ENCODE measurements at regions not wholly inside any gene's neighbourhood (a gene's known extent, or its start where the extent isn't known, plus 50 kb on each side); places are given as distances from the start of the nearest gene placed in this dataset.
A peak's percentile ranks its signal among the peaks of the same experiment; 100 is the strongest.
"Not testable (repeated sequence)": the region's sequence is repeated elsewhere in the genome, so short reads cannot be mapped to it uniquely, and the experiment has no call there.

DNA sequence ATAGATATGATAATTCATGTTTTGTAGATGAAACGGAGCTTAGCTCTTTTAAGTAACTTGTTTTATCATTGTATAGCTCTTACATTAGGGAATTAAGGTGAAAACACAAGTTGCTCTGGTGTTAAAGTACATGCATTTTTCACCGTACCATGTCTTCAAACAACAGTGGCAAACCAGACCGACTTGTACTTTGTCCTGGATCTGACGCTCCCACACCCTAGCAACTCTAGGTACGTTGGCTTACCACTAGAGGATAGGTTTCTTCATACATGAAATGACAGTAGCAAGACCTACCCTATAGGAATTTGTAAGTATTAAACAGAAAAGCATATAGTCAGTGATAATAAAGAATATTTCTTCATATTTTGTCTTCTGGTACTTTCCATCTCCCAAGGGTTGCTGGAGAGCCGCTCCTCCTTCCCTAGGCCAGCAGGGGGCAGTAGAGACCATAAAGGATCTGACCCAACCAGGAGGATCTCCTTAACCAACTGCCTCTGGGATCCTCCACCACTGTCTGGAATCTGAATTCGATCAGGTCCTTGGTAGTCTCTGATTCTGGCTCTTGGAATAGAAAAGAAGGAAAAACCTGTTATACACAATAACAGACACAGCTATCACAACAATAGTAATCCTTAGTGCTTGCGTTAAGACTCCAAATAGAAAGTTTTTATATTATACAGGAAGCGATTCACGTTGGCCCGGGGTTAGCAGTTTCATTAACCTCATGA, 136.7 kb downstream of the CAVIN4 start:
- DNase-seq: peak; percentile 81

DNA sequence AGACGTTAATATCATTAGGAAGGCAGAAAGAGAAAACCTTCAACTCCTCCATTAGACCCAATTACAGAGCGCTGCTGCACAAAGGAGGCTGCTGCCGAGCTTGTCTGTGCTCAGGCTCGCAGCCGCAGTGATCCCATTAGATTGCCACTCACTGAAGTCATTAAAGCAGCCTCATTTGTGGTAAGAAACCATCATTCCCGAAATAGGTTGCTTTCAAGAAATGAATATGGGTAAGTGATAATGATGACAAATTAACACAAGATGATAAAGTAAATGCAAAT, 137.2 kb downstream of the CAVIN4 start:
- no peak for DNase-seq

DNA sequence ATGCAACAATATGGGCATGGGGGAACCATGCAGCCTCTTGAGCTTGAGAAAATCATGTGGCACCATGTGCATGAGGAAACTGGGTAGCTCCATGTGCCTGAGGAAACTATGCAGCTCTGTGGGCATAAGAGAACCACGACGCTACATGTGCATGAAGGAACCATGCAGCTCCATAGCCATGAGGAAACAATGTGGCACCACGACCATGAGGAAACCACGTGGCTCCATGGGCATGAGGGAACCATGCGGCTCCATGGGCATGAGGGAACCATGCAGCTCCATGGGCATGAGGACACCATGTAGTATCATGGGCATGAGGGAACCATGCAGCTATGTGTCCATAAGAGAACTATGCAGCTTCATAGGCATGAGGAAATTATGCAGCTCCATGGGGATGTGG, 140.8 kb downstream of the CAVIN4 start:
- no peak for DNase-seq

DNA sequence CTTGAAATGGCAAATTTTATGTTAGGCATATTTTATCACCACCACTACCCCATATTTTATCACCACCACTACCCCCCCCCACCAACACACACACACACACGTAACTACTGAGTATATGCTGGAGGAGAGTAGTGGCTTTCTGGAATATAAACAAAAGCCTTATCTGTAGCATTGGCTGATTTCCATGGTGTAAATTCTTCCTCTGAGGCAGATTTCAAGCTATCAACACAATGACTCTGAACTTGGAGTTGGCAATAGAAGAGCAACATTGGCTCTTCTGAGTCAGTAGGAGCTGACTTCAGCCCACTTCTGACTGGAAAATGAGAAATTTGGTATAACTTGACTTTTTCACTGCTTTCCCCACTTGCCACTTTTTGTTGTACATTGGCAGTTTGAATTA, 143.0 kb downstream of the CAVIN4 start:
- no peak for DNase-seq

DNA sequence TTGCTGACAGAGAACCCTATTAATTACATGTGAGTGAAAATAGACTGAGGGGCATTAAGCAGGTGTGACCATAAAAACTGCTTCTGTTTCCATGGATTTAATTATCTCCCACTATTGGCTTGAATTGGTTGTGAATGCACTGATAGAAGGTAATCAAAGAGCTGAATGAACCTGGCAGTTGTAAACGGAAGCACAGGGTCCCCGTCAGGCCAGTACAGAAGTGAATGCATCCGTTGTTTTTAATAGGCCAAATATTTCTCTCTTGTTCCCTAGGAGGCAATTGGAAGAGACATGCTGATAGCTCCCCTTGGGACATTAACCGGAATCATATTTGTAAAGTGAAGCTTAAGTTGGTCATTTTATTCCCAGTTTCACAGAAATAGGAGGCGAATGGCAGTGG, 147.0 kb downstream of the CAVIN4 start:
- no peak for DNase-seq

DNA sequence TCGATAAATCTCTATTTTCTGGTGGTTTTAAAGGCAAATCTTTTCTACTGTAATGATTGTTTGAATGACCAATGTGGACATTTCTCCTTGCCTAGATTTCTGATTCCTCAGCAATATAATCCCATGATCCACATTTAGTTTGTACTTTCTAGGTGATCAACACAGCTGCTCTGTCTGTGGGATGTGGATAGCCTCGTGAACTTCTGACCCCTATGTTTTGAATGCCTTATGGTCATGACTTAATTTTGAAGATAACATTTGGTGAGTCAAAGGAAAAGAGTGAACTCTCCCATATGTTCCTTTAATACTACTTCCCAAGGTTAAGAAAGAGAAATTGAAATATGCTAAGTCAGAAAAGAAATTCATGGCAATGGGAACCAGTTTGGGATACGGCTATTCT, 147.5 kb downstream of the CAVIN4 start:
- DNase-seq: no peak

DNA sequence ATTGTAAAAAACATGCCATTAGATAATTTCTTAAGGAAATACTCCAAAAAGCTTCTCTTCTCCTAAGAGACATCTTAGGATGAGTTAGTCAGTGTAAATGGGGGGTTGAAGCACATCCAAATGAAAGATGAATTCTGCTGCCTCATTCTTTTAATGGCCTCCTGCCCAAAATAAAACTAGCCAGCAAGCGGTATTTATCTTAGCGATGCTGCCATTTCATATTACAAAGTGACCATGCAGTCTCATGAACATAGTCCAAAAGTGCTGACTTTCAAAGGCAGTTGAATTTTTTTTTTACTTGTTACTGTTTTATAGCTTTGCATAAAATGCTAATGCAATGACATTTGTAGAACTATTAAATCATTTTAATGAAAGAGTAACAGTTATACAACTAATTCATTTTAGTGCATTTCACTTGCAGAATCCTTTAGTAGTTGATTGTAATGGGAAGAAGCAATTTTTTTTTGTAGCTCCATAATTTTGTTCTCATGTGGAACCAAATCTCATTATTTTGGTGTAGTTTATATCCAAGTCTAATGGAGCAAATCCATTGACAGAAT, 151.5 kb downstream of the CAVIN4 start:
- DNase-seq: no peak

DNA sequence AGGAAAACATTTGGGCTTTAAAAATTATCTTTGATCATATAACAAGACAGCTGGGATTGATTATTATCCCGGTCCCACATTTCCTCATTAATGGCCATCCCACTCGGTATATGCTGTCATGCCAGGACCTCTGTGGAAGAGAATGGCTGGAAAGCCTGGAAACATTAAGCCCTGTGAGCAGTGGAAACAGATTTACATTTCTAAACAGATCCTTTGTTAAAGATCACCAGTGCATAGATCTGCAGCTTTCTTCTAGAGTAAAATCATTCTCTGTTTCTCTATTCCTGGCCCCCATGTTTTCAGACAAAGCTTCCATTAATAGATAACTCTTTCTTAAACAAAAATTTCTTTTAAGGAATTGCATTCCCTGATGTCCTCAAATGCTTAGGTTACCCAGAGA, 152.2 kb downstream of the CAVIN4 start:
- no peak for DNase-seq

DNA sequence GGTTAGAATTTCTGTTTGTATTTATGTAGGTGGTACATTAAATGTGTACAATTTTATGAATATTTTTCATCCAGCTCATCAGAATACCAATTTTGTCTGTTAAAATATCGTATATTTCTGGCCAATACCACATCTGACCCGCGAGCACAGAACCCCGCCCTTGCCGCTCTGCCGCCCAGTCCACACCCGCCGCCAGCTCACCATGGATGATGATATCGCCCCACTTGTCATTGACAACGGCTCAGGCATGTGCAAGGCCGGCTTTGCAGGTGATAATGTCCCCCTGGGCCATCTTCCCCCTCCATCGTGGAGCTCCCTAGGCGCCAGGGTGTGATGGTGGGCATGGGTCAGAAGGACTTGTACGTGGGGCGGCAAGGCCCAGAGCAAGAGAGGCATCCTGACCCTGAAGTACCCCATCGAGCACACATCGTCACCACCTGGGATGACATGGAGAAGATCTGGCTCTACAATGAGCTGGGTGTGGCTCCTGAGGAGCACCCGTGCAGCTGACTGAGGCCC, 153.2 kb downstream of the CAVIN4 start:
- DNase-seq: no peak

DNA sequence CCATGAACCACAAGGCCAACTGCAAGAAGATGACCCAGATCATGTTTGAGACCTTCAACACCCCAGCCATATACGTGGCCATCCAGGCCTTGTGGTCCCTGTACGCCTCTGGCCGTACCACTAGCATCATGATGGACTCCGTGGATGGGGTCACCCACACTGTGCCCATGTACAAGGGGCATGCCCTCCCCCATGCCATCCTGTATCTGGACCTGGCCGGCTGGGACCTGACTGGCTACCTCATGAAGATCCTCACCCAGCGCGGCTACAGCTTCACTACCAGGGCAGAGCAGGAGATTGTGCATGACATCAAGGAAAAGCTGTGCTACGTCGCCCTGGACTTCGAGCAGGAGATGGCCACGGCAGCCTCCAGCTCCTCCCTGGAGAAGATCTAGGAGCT, 153.7 kb downstream of the CAVIN4 start:
- no peak for DNase-seq

DNA sequence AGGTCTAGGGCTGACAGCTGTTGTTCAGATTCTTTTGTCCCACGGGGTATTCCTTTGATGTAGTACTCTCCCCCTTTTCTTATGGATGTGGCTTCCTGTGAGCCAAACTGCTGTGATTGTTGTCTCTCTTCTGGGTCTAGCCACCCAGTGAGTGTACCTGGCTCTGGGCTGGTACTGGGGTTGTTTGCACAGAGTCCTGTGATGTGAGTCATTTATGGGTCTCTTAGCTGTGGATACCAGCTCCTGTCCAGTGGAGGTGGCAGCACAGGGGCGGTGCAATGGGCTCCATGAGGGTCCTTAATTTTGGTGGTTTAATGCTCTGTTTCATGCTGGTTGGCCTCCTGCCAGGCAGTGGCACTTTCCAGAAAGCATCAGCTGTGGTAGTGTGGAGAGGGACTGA, 161.3 kb downstream of the CAVIN4 start:
- DNase-seq: no peak

DNA sequence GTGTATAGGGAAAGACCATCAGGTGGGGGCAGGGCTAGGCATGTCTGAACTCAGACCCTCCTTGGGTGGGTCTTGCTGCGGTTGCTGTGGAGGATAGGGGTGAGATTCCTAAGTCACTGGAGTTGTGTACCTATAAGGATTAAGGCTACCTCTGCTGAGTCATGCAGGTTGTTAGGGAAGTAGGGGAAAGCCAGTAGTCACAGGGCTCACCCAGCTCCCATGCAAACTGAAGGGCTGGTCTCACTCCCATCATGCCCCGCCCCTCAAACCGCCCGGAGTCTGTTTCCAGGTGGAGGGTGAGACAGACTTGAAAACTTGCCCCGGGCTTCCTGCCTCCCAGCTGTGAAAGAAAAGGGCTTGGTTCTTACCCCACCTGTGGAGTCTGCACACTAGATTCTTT, 161.8 kb downstream of the CAVIN4 start:
- no peak for DNase-seq

DNA sequence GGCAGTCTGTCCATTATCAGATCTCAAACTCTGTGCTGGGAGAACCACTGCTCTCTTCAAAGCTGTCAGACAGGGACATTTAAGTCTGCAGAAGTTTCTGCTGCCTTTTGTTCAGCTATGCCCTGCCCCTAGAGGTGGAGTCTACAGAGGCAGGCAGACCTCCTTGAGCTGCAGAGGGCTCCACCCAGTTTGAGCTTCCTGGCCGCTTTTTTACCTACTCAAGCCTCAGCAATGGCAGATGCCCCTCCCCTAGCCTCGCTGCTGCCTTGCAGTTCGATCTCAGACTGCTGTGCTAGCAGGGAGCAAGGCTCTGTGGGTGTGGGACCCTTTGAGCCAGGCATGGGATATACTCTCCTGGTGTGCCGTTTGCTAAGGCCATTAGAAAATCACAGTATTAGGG, 171.1 kb downstream of the CAVIN4 start:
- not testable (repeated sequence) for DNase-seq

DNA sequence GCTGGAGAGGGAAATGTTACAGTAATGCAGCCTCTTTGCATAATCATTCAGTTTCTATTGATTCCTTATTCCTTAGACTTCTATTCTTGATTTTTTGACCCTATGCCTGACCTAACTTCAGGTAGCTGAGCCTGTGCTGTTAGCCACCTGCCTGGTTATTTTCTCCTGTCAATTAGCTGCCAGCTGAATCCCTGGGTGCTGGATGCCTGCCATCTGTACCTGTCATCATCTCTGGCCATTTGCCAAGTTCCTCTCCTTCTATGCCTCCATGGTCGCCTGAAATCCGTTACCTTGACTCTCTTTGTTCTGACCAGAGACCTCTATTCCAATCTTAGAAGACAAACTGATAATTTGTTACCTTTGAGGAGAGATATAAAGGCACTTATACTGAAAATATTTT, 178.3 kb downstream of the CAVIN4 start:
- no peak for DNase-seq

DNA sequence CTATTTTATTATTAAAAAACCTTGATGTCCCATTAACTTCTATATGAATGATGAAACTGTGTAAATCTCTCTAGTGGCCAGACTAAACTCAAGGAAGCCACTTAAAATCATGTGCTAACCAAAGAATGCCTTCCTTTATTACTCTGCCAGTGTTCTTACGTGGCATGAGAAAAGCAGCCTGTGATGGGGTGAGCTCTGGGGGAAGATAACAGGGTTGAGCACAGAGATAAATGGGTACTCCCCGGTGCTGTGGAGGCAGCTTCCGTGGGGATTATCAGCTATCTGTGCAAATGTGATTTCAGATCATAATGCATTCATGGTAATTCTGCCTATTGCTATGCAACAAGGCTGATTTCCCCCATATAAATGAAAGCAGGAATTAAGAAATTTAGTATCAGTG, 181.3 kb downstream of the CAVIN4 start:
- DNase-seq: no peak

DNA sequence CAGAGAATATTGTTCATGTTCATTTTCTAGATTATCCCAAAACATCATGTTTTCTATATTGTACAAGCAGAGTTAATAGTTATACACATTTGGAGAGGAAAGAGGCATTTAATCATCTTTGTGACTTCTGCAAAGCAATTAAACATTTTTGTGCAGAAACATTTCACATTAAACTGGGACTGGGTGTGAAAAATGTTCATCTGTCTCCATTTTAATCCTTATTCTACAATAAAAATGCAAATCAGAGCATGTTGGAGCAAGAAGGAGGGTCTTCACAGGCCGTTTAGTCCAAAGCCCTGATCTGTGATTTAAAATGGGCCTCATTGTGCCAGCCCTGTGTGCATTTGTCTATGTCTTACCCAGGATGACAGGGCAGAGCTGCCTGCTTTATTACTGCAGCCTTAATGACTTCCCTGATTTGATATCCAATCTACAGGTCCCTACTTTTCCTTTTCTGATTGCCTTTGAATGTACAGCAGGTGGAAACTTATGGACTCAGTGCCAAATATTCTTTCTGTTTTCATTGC, 183.5 kb downstream of the CAVIN4 start:
- DNase-seq: no peak

DNA sequence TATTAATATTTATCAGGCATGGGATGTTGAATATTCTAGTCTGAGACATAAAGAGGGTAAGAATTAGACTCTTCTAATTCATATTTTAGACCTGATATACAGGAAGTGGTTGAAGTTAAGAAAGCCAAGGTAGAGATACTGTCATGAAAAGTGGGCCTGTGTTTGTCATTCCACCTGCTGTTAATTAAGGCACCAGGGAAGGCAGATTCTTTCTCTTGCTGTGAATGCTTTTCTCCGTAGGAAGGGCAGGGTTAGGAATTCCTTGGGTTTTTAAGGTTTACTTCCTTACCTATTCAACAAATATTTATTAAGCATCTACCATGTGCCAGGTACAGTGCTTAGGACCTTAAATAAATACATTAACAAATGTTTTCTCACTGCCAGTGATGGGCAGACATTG, 196.4 kb downstream of the CAVIN4 start:
- DNase-seq: no peak

DNA sequence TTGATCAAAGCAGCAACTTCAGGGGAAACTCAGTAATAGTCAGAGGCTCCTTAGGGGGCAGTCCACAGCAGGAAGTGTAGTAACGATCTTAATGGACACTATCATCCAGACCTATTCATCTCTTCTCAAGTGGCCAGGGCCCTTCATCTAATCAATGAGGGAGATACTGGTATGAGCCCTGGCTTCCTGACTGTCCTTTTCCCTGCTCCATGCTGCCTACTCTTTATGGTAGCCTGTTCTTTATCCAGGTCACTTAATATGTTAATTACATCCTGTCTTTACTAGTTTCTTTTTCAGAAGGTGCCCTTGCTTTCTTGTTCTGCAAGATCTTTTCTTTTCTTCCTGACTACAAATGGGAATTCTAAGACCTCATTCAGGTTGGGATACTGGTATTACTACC, 197.1 kb downstream of the CAVIN4 start:
- DNase-seq: no peak

DNA sequence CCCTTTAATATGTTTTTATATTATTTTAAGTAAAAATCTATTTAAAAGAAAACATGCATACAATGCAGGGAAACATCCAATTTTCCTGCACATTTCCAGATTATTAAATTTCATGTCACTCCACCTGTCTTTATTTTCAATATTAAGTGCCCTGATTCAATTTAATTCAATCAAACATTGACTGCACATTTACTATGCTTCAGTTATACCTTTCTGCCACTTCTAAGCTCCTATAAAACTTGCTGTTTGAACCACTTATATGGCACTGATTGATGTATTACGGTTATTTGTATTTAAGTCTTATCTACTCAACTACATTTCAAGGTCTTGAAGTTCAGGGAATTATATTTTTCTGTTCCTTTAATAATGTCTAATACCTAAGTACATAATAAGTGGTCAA, 198.0 kb downstream of the CAVIN4 start:
- no peak for DNase-seq

DNA sequence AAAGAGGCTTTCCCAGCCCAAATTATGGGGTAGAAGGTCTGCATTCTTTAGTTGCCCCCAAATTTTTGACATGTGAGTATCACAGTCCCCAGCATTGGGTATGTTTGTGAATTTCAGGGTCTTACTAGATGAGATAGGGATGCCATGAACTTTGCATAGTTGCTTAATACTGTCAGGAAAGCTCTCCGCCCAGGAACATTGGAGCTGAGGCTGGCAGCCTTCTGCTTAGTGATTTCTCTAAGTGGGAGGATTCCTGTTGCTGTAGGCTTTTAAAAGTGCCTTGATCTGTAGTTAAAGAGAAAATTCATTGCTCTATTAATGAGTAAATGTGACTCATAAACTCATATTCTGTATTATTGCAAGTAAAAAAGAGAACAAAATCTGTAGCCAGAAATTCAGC, 206.9 kb downstream of the CAVIN4 start:
- DNase-seq: no peak

DNA sequence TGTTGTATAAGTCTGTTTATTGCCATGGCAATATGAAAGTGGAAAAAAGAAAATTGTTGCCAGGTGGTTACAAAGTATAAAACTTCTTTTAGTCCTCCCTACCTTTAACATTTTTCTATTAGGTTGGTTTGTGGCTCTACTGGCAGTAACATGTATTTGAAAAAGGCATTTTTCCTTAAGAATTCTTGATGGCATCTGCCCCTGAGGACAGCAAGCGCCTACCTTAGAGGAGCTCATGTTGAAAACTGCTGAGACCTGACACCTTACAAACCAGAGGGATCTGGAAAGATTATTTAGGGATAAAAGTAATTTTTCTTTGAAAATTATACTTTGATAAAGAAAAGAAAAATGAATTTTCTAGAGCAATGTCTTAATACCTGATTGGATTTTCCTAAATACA, 208.1 kb downstream of the CAVIN4 start:
- DNase-seq: no peak

DNA sequence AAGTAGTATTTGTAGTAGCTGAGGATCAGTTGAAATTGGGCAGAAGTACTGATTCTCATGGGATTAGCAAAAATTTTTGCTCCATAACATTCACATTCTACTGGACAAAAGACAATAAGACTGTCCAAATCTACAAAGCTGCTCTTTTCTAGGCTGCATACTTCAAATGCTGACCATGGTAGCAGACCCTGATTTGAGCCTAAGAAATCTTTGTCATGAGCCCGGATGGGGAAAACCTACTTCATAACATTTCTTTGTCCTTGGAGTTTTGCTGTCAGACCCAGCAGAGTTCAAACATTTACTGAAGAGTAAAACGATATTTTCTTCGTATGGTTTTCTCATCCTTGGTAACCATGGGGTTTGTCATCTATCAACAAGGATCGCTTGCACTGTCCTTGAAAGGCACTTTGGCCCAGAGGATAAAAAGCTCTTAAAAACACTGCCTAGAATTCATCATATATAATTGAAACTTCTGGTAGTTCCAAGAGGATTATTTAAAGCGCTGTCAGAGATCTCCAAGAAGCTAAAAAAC, 216.9 kb downstream of the CAVIN4 start:
- no peak for DNase-seq

DNA sequence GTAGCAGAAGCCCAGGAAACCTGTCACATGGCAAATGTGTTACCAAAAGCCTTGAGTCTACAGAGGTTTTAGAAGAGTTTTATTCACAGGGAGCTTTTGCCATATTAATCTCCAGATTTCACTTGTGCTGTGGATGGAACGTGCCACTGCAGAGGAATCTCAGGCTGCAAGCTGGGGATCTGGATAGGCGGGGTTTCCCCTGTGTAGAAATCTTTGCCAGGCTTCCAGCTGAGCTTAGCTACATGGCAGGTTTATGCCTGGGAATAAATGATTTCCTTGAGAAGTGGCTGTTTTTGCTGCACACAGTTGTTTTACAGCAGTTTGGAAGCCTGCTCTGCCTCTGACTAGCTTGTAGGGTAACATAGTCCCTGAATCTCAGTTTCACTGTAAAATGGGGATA, 224.6 kb upstream of the PLPPR1 start:
- no peak for DNase-seq

DNA sequence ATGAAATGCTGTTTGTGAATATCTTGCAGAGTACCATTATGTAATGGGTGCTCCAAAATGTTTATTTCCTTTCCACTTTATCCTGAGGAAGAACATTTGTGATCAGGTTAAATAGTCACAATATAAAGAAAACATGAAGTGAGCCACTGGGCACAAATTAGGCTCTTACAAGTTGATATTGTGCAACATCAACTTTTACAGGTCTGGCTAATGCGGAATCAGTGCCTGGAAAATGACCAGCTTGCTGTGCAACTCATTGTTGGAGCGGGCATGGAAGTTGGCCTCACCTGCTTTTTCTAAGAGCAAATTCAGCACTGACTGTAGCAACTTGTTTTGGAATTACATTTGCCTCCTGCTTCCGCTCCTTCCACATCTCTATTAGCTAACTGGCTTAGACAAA, 216.9 kb upstream of the PLPPR1 start:
- DNase-seq: no peak

DNA sequence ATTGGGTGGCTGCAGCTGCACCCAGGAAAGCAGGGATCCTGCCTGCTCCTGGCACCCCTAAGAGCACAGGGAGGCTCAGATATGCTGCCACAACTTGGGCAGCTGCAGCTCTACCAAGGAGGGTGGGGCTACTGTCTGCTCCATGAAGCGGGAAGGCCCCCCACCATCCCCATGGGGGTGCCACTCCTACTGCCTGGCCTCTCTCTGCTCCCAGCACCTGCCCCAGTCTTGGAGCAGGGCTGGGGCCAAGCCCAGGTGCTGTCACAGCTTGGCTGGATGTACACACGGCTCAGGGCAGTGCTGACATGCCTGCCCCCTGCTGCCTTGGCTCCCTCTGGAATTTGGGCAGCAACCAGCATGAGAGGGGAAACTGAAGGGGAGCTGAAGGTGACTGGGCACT, 214.7 kb upstream of the PLPPR1 start:
- no peak for DNase-seq

Measured in dermis blood vessel endothelial cell (primary cell).